OCI-LY3 (cell line): ENCODE measurements at regions not wholly inside any gene's neighbourhood (a gene's known extent, or its start where the extent isn't known, plus 50 kb on each side); places are given as distances from the start of the nearest gene placed in this dataset.

Experiments
- H2AFZ ChIP-seq: fragments of 200-600, 300-600 bp; shearing (Covaris generic); 2 replicates; pipeline ENCODE4 v1.6.0; 2014; ENCODE audit warnings: antibody characterized with exemption, low read depth, low read length
- H3K27ac ChIP-seq: fragments of 200-600, 300-600 bp; sonication (generic); 2 replicates; pipeline ENCODE4 v1.5.1; 2014; ENCODE audit warnings: mild to moderate bottlenecking, low read length, moderate library complexity, mixed read lengths
- H3K27me3 ChIP-seq: fragments of 200-600, 300-600 bp; sonication (generic); 2 replicates; pipeline ENCODE4 v1.6.1; 2014; ENCODE audit warnings: low read depth, low read length, mixed read lengths
- H3K36me3 ChIP-seq: fragments of 200-600, 300-600 bp; sonication (generic); replicated peaks from 2 replicates; pipeline ENCODE3; 2014; ENCODE audit warnings: low read depth, low read length, mixed read lengths
- H3K4me1 ChIP-seq: fragments of 300-600, 200-600 bp; sonication (generic); 2 replicates; pipeline ENCODE4 v1.6.1; 2014; ENCODE audit warnings: low read length, mixed read lengths
- H3K4me2 ChIP-seq: fragments of 200-600, 300-600 bp; sonication (generic); 2 replicates; pipeline ENCODE4 v1.6.1; 2014; ENCODE audit warnings: low read length, mixed read lengths
- H3K4me3 ChIP-seq: fragments of 300-600, 200-600 bp; sonication (generic); 2 replicates; pipeline ENCODE4 v1.5.1; 2014; ENCODE audit warnings: antibody characterized with exemption, mild to moderate bottlenecking, low read length, moderate library complexity
- H3K79me2 ChIP-seq: fragments of 300-600, 200-600 bp; shearing (Covaris generic); 2 replicates; pipeline ENCODE4 v1.6.1; 2014; ENCODE audit warnings: mild to moderate bottlenecking, low read length, mixed read lengths
- H3K9ac ChIP-seq: fragments of 300-600, 200-600 bp; shearing (Covaris generic); 2 replicates; pipeline ENCODE4 v1.6.0; 2014; ENCODE audit warnings: mild to moderate bottlenecking, low read length, moderate library complexity
- H3K9me3 ChIP-seq: fragments of 200-600, 300-600 bp; shearing (Covaris generic); 2 replicates; pipeline ENCODE4 v1.6.1; 2014; ENCODE audit warnings: low read length, mixed read lengths; ENCODE audit not compliant: insufficient read depth
- H4K20me1 ChIP-seq: fragments of 200-600, 300-600 bp; sonication (generic); 2 replicates; pipeline ENCODE4 v1.6.1; 2016; ENCODE audit warnings: low read length, mixed read lengths; ENCODE audit not compliant: insufficient read depth
- EZH2phosphoT487 ChIP-seq: fragments of 200-600 bp; shearing (Covaris generic); IDR thresholded peaks from 2 replicates; pipeline ENCODE4 v1.6.1; 2018; ENCODE audit warnings: antibody characterized with exemption, mixed run types, low read depth
- TF ChIP-seq, protein P1 (sequence below): fragments of 200-600, 300-600 bp; sonication (generic); IDR thresholded peaks from 2 replicates; pipeline ENCODE4 v1.5.1; 2014; ENCODE audit warnings: antibody characterized with exemption, low read length, low read depth

GRCh38 chr12:107523775-107524535 is 161.6 kb upstream of the PWP1 start:
- H3K9ac ChIP-seq = no peak overlapping the region
- no peaks in the 10 kb centered on the region for H3K36me3 ChIP-seq
- TF ChIP-seq EZH2phosphoT487 = no peak
- TF ChIP-seq, protein P1, sequence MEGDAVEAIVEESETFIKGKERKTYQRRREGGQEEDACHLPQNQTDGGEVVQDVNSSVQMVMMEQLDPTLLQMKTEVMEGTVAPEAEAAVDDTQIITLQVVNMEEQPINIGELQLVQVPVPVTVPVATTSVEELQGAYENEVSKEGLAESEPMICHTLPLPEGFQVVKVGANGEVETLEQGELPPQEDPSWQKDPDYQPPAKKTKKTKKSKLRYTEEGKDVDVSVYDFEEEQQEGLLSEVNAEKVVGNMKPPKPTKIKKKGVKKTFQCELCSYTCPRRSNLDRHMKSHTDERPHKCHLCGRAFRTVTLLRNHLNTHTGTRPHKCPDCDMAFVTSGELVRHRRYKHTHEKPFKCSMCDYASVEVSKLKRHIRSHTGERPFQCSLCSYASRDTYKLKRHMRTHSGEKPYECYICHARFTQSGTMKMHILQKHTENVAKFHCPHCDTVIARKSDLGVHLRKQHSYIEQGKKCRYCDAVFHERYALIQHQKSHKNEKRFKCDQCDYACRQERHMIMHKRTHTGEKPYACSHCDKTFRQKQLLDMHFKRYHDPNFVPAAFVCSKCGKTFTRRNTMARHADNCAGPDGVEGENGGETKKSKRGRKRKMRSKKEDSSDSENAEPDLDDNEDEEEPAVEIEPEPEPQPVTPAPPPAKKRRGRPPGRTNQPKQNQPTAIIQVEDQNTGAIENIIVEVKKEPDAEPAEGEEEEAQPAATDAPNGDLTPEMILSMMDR = no peak
- no peaks in the 10 kb centered on the region for H3K27me3 ChIP-seq
- H3K79me2 ChIP-seq = no peaks in the 10 kb centered on the region
- no peak overlapping the region for H3K4me3 ChIP-seq
- no peak overlapping the region for H2AFZ ChIP-seq
- H3K4me1 ChIP-seq = no peaks in the 10 kb centered on the region
- H3K9me3 ChIP-seq = no peaks in the 10 kb centered on the region
- no peaks in the 10 kb centered on the region for H4K20me1 ChIP-seq
- no peak overlapping the region for H3K27ac ChIP-seq
- H3K4me2 ChIP-seq = no peak overlapping the region

- no peaks in the 10 kb centered on the region for H3K36me3 ChIP-seq
- no peak overlapping the region for H3K27ac ChIP-seq
- H3K4me1 ChIP-seq = no peaks in the 10 kb centered on the region
- H3K79me2 ChIP-seq = no peaks in the 10 kb centered on the region
- H3K9me3 ChIP-seq = no peaks in the 10 kb centered on the region
- TF ChIP-seq, protein P1 = no peak
- no peak for TF ChIP-seq EZH2phosphoT487
- no peak overlapping the region for H2AFZ ChIP-seq
- no peak overlapping the region for H3K4me2 ChIP-seq
- H3K9ac ChIP-seq = no peak overlapping the region
- H3K4me3 ChIP-seq = no peak overlapping the region
- H3K27me3 ChIP-seq = peaks cover 4% of the 10 kb centered on the region; the same call in 1 of the 2 replicates
- H4K20me1 ChIP-seq = no peaks in the 10 kb centered on the region
These were observed 160.4 kb upstream of the PWP1 start for GRCh38 chr12:107525063-107525718.

DNA sequence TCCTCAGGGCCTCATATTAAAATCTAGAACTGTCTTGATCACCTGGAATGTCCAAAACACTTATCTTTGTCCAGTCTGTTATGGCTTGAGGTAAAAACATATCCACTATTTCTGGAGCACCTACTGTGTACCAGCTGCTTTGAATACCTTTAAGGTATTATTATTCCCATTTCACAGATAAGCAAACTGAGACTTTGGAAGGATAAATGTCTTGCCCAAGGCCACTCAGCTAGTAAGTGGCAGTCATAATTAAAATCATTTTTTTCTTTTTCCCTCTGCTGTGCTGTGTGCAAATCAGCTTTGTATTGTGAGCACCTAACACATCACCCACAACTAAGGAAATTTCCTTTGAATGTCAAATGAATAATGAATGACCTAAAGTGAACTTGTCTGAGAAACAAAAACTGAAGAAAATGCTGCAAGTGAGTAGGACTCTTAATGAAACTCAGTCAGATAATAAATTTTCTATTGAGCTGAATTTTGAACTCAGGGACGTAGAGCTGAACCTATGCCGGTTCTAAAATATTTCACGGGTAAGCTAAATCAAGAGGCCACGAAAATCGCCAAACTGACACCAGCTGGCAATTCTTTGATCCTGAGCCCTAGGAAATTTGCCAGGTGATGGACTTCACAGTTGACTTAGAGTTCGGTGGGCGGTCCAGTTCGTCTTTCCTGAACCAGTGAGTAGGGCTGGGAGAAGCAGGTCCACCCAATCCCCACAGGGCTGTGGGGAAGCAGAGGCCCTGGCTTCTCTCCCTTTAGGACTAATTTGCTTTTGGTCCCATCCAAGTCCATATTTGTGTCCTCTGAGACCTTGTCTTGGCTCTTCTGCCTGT is 159.7 kb upstream of the PWP1 start:
- no peak overlapping the region for H3K4me3 ChIP-seq
- H3K9me3 ChIP-seq = no peaks in the 10 kb centered on the region
- peaks cover 5% of the 10 kb centered on the region; the same call in 1 of the 2 replicates for H3K27me3 ChIP-seq
- no peaks in the 10 kb centered on the region for H4K20me1 ChIP-seq
- H2AFZ ChIP-seq = no peak overlapping the region
- H3K27ac ChIP-seq = no peak overlapping the region
- H3K79me2 ChIP-seq = no peaks in the 10 kb centered on the region
- no peak overlapping the region for H3K4me2 ChIP-seq
- H3K36me3 ChIP-seq = no peaks in the 10 kb centered on the region
- no peak overlapping the region for H3K9ac ChIP-seq
- no peaks in the 10 kb centered on the region for H3K4me1 ChIP-seq
- TF ChIP-seq, protein P1 = no peak
- TF ChIP-seq EZH2phosphoT487 = no peak
